A549 (cell line): ENCODE measurements at regions not wholly inside any gene's neighbourhood (a gene's known extent, or its start where the extent isn't known, plus 50 kb on each side); places are given as distances from the start of the nearest gene placed in this dataset.

ENCODE experiments used
- ATAC-seq, 2 experiments: fragments of 200-7000 bp in 1 of 2; fragments of >200 bp in 1 of 2; cut with Nextera tagmentation in 1 of 2; cut with Tn5 transposase in 1 of 2; 3 replicates each; pipeline versions ENCODE4 v1.8.0 to v1.9.1; 2018 to 2020; ENCODE audit warnings: mild to moderate bottlenecking in 1 of 2, moderate library complexity in 1 of 2
- CTCF ChIA-PET: fragments of 300-600 bp; sonication (Branson Sonifier 250); formaldehyde crosslinking; extraction: SDS; loops from one replicate; lab custom pipeline; 2021; ENCODE audit warnings: antibody characterized with exemption, inconsistent platforms; lab: Yijun Ruan, JAX
- POLR2A ChIA-PET: fragments of 350-600 bp; formaldehyde crosslinking; extraction: SDS; loops from one replicate; lab custom pipeline; 2021; ENCODE audit warnings: antibody characterized with exemption, inconsistent platforms; lab: Yijun Ruan, JAX
- DNase-seq, 2 experiments: peaks; one replicate each; pipeline versions ENCODE4 v3.0.0 to v3.0.0-alpha.2; 2011 to 2016; ENCODE audit warnings: low read depth in 1 of 2, low spot score in 1 of 2
- FAIRE-seq: peaks from 2 replicates; lab custom pipeline; 2011; peaks lifted over from hg19 to GRCh38; lab: Jason Lieb, UNC
- H3K27ac ChIP-seq, 2 experiments: fragments of >200 bp; sonication (Bioruptor Twin); formaldehyde crosslinking; 3 replicates each; pipeline ENCODE4 v1.5.1; 2016 to 2017
- H3K4me1 ChIP-seq: fragments of >200 bp; sonication (Bioruptor Twin); formaldehyde crosslinking; 3 replicates; pipeline ENCODE4 v1.6.1; 2016
- H3K4me2 ChIP-seq: fragments of >200 bp; sonication (Bioruptor Twin); formaldehyde crosslinking; 3 replicates; pipeline ENCODE4 v1.6.1; 2016
- H3K4me3 ChIP-seq: fragments of >200 bp; sonication (Bioruptor Twin); formaldehyde crosslinking; 3 replicates; pipeline ENCODE4 v1.5.1; 2016
- H3K9me3 ChIP-seq: fragments of >200 bp; sonication (Bioruptor Twin); formaldehyde crosslinking; 3 replicates; pipeline ENCODE4 v1.6.1; 2016
- ATOH8 ChIP-seq: fragments of 250-450 bp; sonication (Bioruptor Pico); IDR thresholded peaks from 2 replicates; pipeline ENCODE4 v1.5.0; 2020; ENCODE audit warnings: low read depth, mild to moderate bottlenecking, moderate library complexity
- CHD4 ChIP-seq: fragments of 200-600 bp; sonication (generic); IDR thresholded peaks from 2 replicates; pipeline ENCODE4 v1.6.1; 2016; ENCODE audit warnings: antibody characterized with exemption, mild to moderate bottlenecking, borderline replicate concordance
- CTCF ChIP-seq: fragments of >200 bp; sonication (Bioruptor Twin); formaldehyde crosslinking; IDR thresholded peaks from 3 replicates; pipeline ENCODE4 v1.5.1; 2016
- E2F6 ChIP-seq: IDR thresholded peaks from 2 replicates; pipeline ENCODE4 v1.6.1; 2012; ENCODE audit warnings: low read depth, borderline replicate concordance
- ESRRA ChIP-seq: fragments of 150-350 bp; IDR thresholded peaks from 2 replicates; pipeline ENCODE4 v1.6.1; 2014; ENCODE audit warnings: mild to moderate bottlenecking, low read length, borderline replicate concordance
- FOSL2 ChIP-seq, 2 experiments: fragments of 450-650 bp in 1 of 2; fragments of >200 bp in 1 of 2; sonication (Bioruptor Twin) in 1 of 2; formaldehyde crosslinking; IDR thresholded peaks; 2 replicates each; pipeline versions ENCODE4 v1.5.0 to v1.6.1; 2016 to 2020; ENCODE audit warnings: mild to moderate bottlenecking in 1 of 2, moderate library complexity in 1 of 2
- HDAC2 ChIP-seq: fragments of 200-600 bp; sonication (generic); IDR thresholded peaks from 2 replicates; pipeline ENCODE4 v1.6.1; 2016
- HOXB13 ChIP-seq: fragments of 250-450 bp; sonication (Bioruptor Pico); IDR thresholded peaks from 2 replicates; pipeline ENCODE4 v1.5.0; 2020; ENCODE audit warnings: low read depth, mild to moderate bottlenecking, moderate library complexity
- HOXB5 ChIP-seq: fragments of 250-450 bp; sonication (Bioruptor Pico); IDR thresholded peaks from 2 replicates; pipeline ENCODE4 v1.5.0; 2020; ENCODE audit warnings: mild to moderate bottlenecking, moderate library complexity
- JUNB ChIP-seq: fragments of >200 bp; sonication (Bioruptor Twin); formaldehyde crosslinking; IDR thresholded peaks from 2 replicates; pipeline ENCODE4 v1.6.1; 2016
- MAX ChIP-seq: IDR thresholded peaks from 2 replicates; pipeline ENCODE4 v1.6.1; 2012
- NR3C1 ChIP-seq: fragments of >200 bp; sonication (Bioruptor Twin); formaldehyde crosslinking; IDR thresholded peaks from 3 replicates; pipeline ENCODE4 v1.6.1; 2017
- POLR2A ChIP-seq: IDR thresholded peaks from 2 replicates; pipeline ENCODE4 v1.6.1; 2012; ENCODE audit warnings: mild to moderate bottlenecking, low read length
- POLR2AphosphoS2 ChIP-seq: conservative IDR thresholded peaks from 2 replicates; pipeline ENCODE4 v1.6.1; 2012; ENCODE audit warnings: low read length, improper control_type of control experiment, inconsistent platforms
- RAD21 ChIP-seq, 2 experiments: fragments of >200 bp in 1 of 2; sonication (Bioruptor Twin) in 1 of 2; formaldehyde crosslinking in 1 of 2; IDR thresholded peaks in 1 of 2; conservative IDR thresholded peaks in 1 of 2; 2 replicates in 1 of 2; 3 replicates in 1 of 2; pipeline ENCODE4 v1.6.1; 2012 to 2018; ENCODE audit warnings: inconsistent platforms in 1 of 2
- RARB ChIP-seq: fragments of 250-450 bp; sonication (Bioruptor Pico); IDR thresholded peaks from 2 replicates; pipeline ENCODE4 v1.8.0; 2021; ENCODE audit warnings: mild to moderate bottlenecking, moderate library complexity
- REST ChIP-seq: fragments of 200-600 bp; sonication (generic); IDR thresholded peaks from 2 replicates; pipeline ENCODE4 v1.6.1; 2016; ENCODE audit warnings: antibody characterized with exemption, mild to moderate bottlenecking, moderate library complexity
- SMC3 ChIP-seq: fragments of >200 bp; sonication (Bioruptor Twin); formaldehyde crosslinking; IDR thresholded peaks from 3 replicates; pipeline ENCODE4 v1.6.1; 2018; ENCODE audit warnings: inconsistent platforms
- TFCP2L1 ChIP-seq: fragments of 250-450 bp; sonication (Bioruptor Pico); IDR thresholded peaks from 2 replicates; pipeline ENCODE4 v1.5.0; 2021; ENCODE audit warnings: mild to moderate bottlenecking
- USF2 ChIP-seq: fragments of 450-650 bp; IDR thresholded peaks from 2 replicates; pipeline ENCODE4 v1.6.1; 2014; ENCODE audit warnings: antibody characterized with exemption
- WGBS: methylation state at CpG from one replicate; pipeline ENCODE4 v1.1.6; 2017; ENCODE audit errors: missing lambda C conversion rate; 5-methylcytosine and 5-hydroxymethylcytosine counted together

GRCh38 chr12:126069549-126070165 lies 1004.4 kb downstream of the AACS start:
- Histone ChIP-seq H3K4me2 (no peak overlapping the region), H3K4me3 (no peak overlapping the region), H3K4me1 (no peaks in the 10 kb centered on the region), H3K27ac (no peak overlapping the region), H3K9me3 (peaks cover 4% of the 10 kb centered on the region; the same call in 1 of the 3 replicates)
- CTCF ChIA-PET = interaction anchor here (0.7 to 1.8 kb wide), 5 partner anchors 9 to 1999 kb away, joined by 3 to 4 read pairs (median 3); no protein-coding TSS in a partner anchor
- TF ChIP-seq SMC3 (peak; percentile 40), RAD21 (conservative IDR thresholded peaks at IDR 0.05 in 1 of 2, IDR thresholded peaks at IDR 0.05 in 1 of 2) (peak; percentile 62 to 81), CTCF (peak; percentile 54), USF2 (no peak)
- POLR2A ChIA-PET = no interaction called here
- WGBS = 0% methylated on average over 4 of the region's 4 CpGs
- DNase-seq (peak; percentile 6 to 68), FAIRE-seq (peak; percentile 32), ATAC-seq (peak in 1 of 2 experiments; percentile 83; a peak in 3 of 6 replicates)

- Histone ChIP-seq H3K9me3 (no peaks in the 10 kb centered on the region; the same call in 2 of the 3 replicates), H3K27ac (no peak overlapping the region), H3K4me1 (no peaks in the 10 kb centered on the region), H3K4me2 (no peak overlapping the region), H3K4me3 (no peak overlapping the region)
- no peak for ATAC-seq
- 0% methylated on average over 1 of the region's 1 CpG for WGBS
- no peak for DNase-seq
- FAIRE-seq = no peak
- POLR2A ChIA-PET = no interaction called here
- TF ChIP-seq RARB = no peak
- no peak for TF ChIP-seq TFCP2L1
- TF ChIP-seq HDAC2 = no peak
- TF ChIP-seq POLR2A = no peak
- TF ChIP-seq ATOH8 (CRISPR knock-in tag) = no peak
- TF ChIP-seq FOSL2 (IDR thresholded peaks at IDR 0.05) = no peak
- TF ChIP-seq FOSL2 (CRISPR knock-in tag; IDR thresholded peaks at IDR 0.05) = no peak
- no peak for TF ChIP-seq JUNB
- TF ChIP-seq HOXB5 (CRISPR knock-in tag) = no peak
- no peak for TF ChIP-seq CTCF
- CTCF ChIA-PET = no interaction called here
Observed at GRCh38 chr12:126076515-126076914, 1011.3 kb downstream of the AACS start.

GRCh38 chr12:126083926-126084325 lies 1018.7 kb downstream of the AACS start:
- no peak overlapping the region for H3K27ac ChIP-seq
- CTCF ChIA-PET = no interaction called here
- POLR2A ChIA-PET = no interaction called here
- H3K4me1 ChIP-seq = no peaks in the 10 kb centered on the region
- DNase-seq (no peak), FAIRE-seq (no peak), ATAC-seq (no peak)
- no peak overlapping the region for H3K4me3 ChIP-seq
- H3K9me3 ChIP-seq = no peaks in the 10 kb centered on the region; the same call in 2 of the 3 replicates
- 22% methylated on average over 8 of the region's 8 CpGs for WGBS
- no peak overlapping the region for H3K4me2 ChIP-seq
- no peak for TF ChIP-seq HOXB13 (CRISPR knock-in tag)
- TF ChIP-seq HDAC2 = no peak
- no peak for TF ChIP-seq ATOH8 (CRISPR knock-in tag)
- no peak for TF ChIP-seq FOSL2 (IDR thresholded peaks at IDR 0.05)
- no peak for TF ChIP-seq FOSL2 (CRISPR knock-in tag; IDR thresholded peaks at IDR 0.05)
- TF ChIP-seq ESRRA = no peak
- no peak for TF ChIP-seq JUNB
- TF ChIP-seq TFCP2L1 = no peak
- TF ChIP-seq NR3C1 = no peak
- TF ChIP-seq REST = no peak
- TF ChIP-seq SMC3 = no peak
- no peak for TF ChIP-seq E2F6
- TF ChIP-seq CHD4 = no peak
- TF ChIP-seq POLR2AphosphoS2 = no peak
- TF ChIP-seq MAX = no peak
- no peak for TF ChIP-seq HOXB5 (CRISPR knock-in tag)
